K562 (cell line): ENCODE measurements at regions not wholly inside any gene's neighbourhood (a gene's known extent, or its start where the extent isn't known, plus 50 kb on each side); places are given as distances from the start of the nearest gene placed in this dataset.
A peak's percentile ranks its signal among the peaks of the same experiment; 100 is the strongest.

ENCODE experiments used
- AFF1 ChIP-seq, 2 experiments: fragments of 450-650 bp; IDR thresholded peaks; 2 replicates each; pipeline ENCODE4 v1.6.1; 2018; ENCODE audit warnings: mild to moderate bottlenecking in 2 of 2, low read depth in 1 of 2; ENCODE audit not compliant: partially characterized antibody in 2 of 2
- ARNT ChIP-seq, 2 experiments: fragments of 450-650 bp; IDR thresholded peaks; 2 replicates each; pipeline ENCODE4 v1.6.1; 2016; ENCODE audit warnings: mild to moderate bottlenecking in 1 of 2
- BCOR ChIP-seq: fragments of 450-650 bp; IDR thresholded peaks from 2 replicates; pipeline ENCODE4 v1.6.1; 2016
- BDP1 ChIP-seq: IDR thresholded peaks from 3 replicates; pipeline ENCODE4 v1.6.1; 2011; ENCODE audit not compliant: insufficient read length, insufficient read depth
- HDAC1 ChIP-seq, 2 experiments: fragments of 450-650 bp; IDR thresholded peaks; 2 replicates each; pipeline ENCODE4 v1.6.1; 2016 to 2017; ENCODE audit warnings: inconsistent platforms in 1 of 2, mild to moderate bottlenecking in 1 of 2, moderate library complexity in 1 of 2
- HOXB6 ChIP-seq: fragments of 250-450 bp; sonication (Bioruptor Pico); IDR thresholded peaks from 2 replicates; pipeline ENCODE4 v1.5.1; 2022; ENCODE audit warnings: mild to moderate bottlenecking, borderline replicate concordance
- KLF16 ChIP-seq: IDR thresholded peaks from 2 replicates; pipeline ENCODE4 v1.6.1; 2016; ENCODE audit warnings: antibody characterized with exemption
- PHB ChIP-seq: fragments of 250-450 bp; sonication (Bioruptor Pico); IDR thresholded peaks from 2 replicates; pipeline ENCODE4 v1.5.0; 2021
- RB1 ChIP-seq: fragments of 450-650 bp; IDR thresholded peaks from 2 replicates; pipeline ENCODE4 v1.6.1; 2017; ENCODE audit warnings: low read depth, mild to moderate bottlenecking
- RBM25 ChIP-seq: fragments of 200-400 bp; formaldehyde crosslinking; IDR thresholded peaks from 2 replicates; pipeline ENCODE4 v1.6.1; 2018; ENCODE audit warnings: low read length, low read depth, moderate library complexity; ENCODE audit not compliant: severe bottlenecking
- RERE ChIP-seq: sonication (generic); formaldehyde crosslinking; IDR thresholded peaks from 2 replicates; pipeline ENCODE4 v1.8.0; 2023; ENCODE audit warnings: missing genetic modification reagents, mild to moderate bottlenecking, borderline replicate concordance
- RFX5 ChIP-seq: IDR thresholded peaks from 2 replicates; pipeline ENCODE4 v1.6.1; 2011; ENCODE audit warnings: low read depth, mild to moderate bottlenecking, improper control_type of control experiment, low read length
- ZBTB5 ChIP-seq: fragments of 450-650 bp; IDR thresholded peaks from 2 replicates; pipeline ENCODE4 v1.6.1; 2017; ENCODE audit warnings: antibody characterized with exemption
- ZBTB8A ChIP-seq: fragments of 450-650 bp; IDR thresholded peaks from 2 replicates; pipeline ENCODE4 v1.6.1; 2018; ENCODE audit warnings: mild to moderate bottlenecking, moderate library complexity; ENCODE audit not compliant: partially characterized antibody
- ZNF511 ChIP-seq: sonication (generic); formaldehyde crosslinking; IDR thresholded peaks from 2 replicates; pipeline ENCODE4 v1.8.0; 2022; ENCODE audit warnings: mild to moderate bottlenecking, missing genetic modification reagents
- ZNF717 ChIP-seq: fragments of 250-450 bp; sonication (Bioruptor Pico); IDR thresholded peaks from 2 replicates; pipeline ENCODE4 v1.5.0; 2021

- TF ChIP-seq KLF16 (no peak), ZNF511 (CRISPR knock-in tag) (no peak), RFX5 (peak; percentile 57; the same call in 1 of the 2 replicates), RERE (CRISPR knock-in tag) (no peak), HOXB6 (no peak), ARNT (IDR thresholded peaks at IDR 0.05) (peak; percentile 67 to 75; a peak in 2 of 4 replicates), PHB (no peak), HDAC1 (IDR thresholded peaks at IDR 0.05) (peak; percentile 25 to 84; a peak in 2 of 4 replicates), RB1 (peak; percentile 61; the same call in 1 of the 2 replicates), ZBTB8A (peak; percentile 72), RBM25 (peak; percentile 67), BDP1 (peak; percentile 54), ZNF717 (CRISPR knock-in tag) (no peak), ZBTB5 (peak; percentile 86), AFF1 (IDR thresholded peaks at IDR 0.05; ENCODE audit: low read depth in 1 of 2, partially characterized antibody in 2 of 2) (peak in 1 of 2 experiments; percentile 35), BCOR (peak; percentile 64; the same call in 1 of the 2 replicates)
These were observed 120.8 kb downstream of the OR2B2 start (continued) for GRCh38 chr6:27791182-27791943.
